ENCODE measurements at regions not wholly inside any gene's neighbourhood (a gene's known extent, or its start where the extent isn't known, plus 50 kb on each side); places are given as distances from the start of the nearest gene placed in this dataset.

DNA sequence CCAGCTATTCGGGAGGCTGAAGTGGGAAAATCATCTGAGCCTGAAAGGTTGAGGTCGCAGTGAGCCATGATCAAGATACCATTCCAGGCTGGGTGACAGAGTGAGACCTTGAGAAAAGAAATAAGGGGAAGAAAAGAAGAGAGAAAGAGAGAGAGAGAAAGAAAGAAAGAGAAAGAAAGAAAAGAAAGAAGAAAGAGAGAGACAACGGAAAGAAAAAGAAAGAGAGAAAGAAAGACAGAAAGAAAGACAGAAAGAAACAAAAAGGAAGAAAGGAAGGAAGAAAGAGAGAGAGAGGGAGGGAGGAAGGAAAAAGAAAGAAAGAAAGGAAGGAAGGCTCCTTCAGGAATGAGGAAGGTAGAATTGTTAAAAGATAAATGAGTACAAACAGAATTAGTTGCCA, 84.5 kb downstream of the RPL22L1 start (continued):
- TF ChIP-seq TAF9B (IDR thresholded peaks at IDR 0.05; ENCODE audit: partially characterized antibody) (peak; percentile 42), SMARCA4 (IDR thresholded peaks at IDR 0.05) (peak; percentile 59), FOXJ2 (tag; IDR thresholded peaks at IDR 0.05) (no peak), DPF2 (IDR thresholded peaks at IDR 0.05) (0 out of 2 replicates have a peak, but pooled peaks have one; percentile 23), HDAC1 (IDR thresholded peaks at IDR 0.05) (0 out of 4 replicates have a peak, but pooled peaks of 1 of the 2 experiments have one; percentile 28), MEF2A (IDR thresholded peaks at IDR 0.05; ENCODE audit: control insufficient read depth, low read depth, low read length) (no peak), TOE1 (IDR thresholded peaks at IDR 0.05; ENCODE audit: borderline replicate concordance) (peak; percentile 42; the same call in 1 of the 2 replicates), TOE1 (CRISPR knock-in tag; IDR thresholded peaks at IDR 0.05; ENCODE audit: borderline replicate concordance, low read depth) (no peak), SMAD2 (IDR thresholded peaks at IDR 0.05; ENCODE audit: low read depth, low read length) (no peak), ARID1B (IDR thresholded peaks at IDR 0.05) (peak; percentile 48), ZBTB5 (IDR thresholded peaks at IDR 0.05) (0 out of 2 replicates have a peak, but pooled peaks have one; percentile 26), LARP7 (IDR thresholded peaks at IDR 0.05) (peak; percentile 90; the same call in 1 of the 2 replicates), MYBL2 (IDR thresholded peaks at IDR 0.05; ENCODE audit: low read depth) (peak; percentile 42; the same call in 1 of the 2 replicates), MYBL2 (CRISPR knock-in tag; IDR thresholded peaks at IDR 0.05; ENCODE audit: borderline replicate concordance) (no peak), SMARCA5 (IDR thresholded peaks at IDR 0.05) (peak; percentile 65; the same call in 1 of the 2 replicates), ZNF778 (CRISPR knock-in tag; IDR thresholded peaks at IDR 0.05) (no peak), BRD4 (IDR thresholded peaks at IDR 0.05) (no peak), TRIM24 (IDR thresholded peaks at IDR 0.05) (peak; percentile 37 to 42; a peak in 1 of 4 replicates), BCLAF1 (IDR thresholded peaks at IDR 0.05; ENCODE audit: borderline replicate concordance in 1 of 2, control insufficient read depth in 1 of 2, low read depth in 2 of 2, low read length in 1 of 2) (peak in 1 of 2 experiments; percentile 48; a peak in 1 of 4 replicates), ARNT (IDR thresholded peaks at IDR 0.05) (peak in 1 of 2 experiments; percentile 52; a peak in 1 of 4 replicates), ZNF197 (CRISPR knock-in tag; IDR thresholded peaks at IDR 0.05; ENCODE audit: low read depth) (no peak)
- TF ChIP-seq, protein P1, sequence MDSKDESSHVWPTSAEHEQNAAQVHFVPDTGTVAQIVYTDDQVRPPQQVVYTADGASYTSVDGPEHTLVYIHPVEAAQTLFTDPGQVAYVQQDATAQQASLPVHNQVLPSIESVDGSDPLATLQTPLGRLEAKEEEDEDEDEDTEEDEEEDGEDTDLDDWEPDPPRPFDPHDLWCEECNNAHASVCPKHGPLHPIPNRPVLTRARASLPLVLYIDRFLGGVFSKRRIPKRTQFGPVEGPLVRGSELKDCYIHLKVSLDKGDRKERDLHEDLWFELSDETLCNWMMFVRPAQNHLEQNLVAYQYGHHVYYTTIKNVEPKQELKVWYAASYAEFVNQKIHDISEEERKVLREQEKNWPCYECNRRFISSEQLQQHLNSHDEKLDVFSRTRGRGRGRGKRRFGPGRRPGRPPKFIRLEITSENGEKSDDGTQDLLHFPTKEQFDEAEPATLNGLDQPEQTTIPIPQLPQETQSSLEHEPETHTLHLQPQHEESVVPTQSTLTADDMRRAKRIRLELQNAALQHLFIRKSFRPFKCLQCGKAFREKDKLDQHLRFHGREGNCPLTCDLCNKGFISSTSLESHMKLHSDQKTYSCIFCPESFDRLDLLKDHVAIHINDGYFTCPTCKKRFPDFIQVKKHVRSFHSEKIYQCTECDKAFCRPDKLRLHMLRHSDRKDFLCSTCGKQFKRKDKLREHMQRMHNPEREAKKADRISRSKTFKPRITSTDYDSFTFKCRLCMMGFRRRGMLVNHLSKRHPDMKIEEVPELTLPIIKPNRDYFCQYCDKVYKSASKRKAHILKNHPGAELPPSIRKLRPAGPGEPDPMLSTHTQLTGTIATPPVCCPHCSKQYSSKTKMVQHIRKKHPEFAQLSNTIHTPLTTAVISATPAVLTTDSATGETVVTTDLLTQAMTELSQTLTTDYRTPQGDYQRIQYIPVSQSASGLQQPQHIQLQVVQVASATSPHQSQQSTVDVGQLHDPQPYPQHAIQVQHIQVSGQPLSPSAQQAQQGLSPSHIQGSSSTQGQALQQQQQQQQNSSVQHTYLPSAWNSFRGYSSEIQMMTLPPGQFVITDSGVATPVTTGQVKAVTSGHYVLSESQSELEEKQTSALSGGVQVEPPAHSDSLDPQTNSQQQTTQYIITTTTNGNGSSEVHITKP (IDR thresholded peaks at IDR 0.05; ENCODE audit: partially characterized antibody), result no peak

All from K562 (cell line).